SK-N-SH treated with all-trans-retinoic acid at 6 μM for 48 hours (cell line): ENCODE measurements at regions not wholly inside any gene's neighbourhood (a gene's known extent, or its start where the extent isn't known, plus 50 kb on each side); places are given as distances from the start of the nearest gene placed in this dataset.

Experiments
- ATAC-seq: fragments of 200-7000 bp; cut with Tn5 transposase; 3 replicates; pipeline ENCODE4 v1.9.1; 2020; ENCODE audit warnings: mild to moderate bottlenecking, moderate library complexity
- BACH2 ChIP-seq: fragments of 250-450 bp; sonication (Bioruptor Pico); IDR thresholded peaks from 2 replicates; pipeline ENCODE4 v1.9.0; 2021; ENCODE audit warnings: mild to moderate bottlenecking, borderline replicate concordance
- CREB5 ChIP-seq: fragments of 250-450 bp; sonication (Bioruptor Pico); IDR thresholded peaks from 2 replicates; pipeline ENCODE4 v1.5.1; 2020; ENCODE audit warnings: low read depth, mild to moderate bottlenecking, moderate library complexity
- CSDC2 ChIP-seq: fragments of 250-450 bp; sonication (Bioruptor Pico); IDR thresholded peaks from 2 replicates; pipeline ENCODE4 v1.5.0; 2020; ENCODE audit warnings: mild to moderate bottlenecking, moderate library complexity
- CSRNP3 ChIP-seq: fragments of 250-450 bp; sonication (Bioruptor Pico); IDR thresholded peaks from 2 replicates; pipeline ENCODE4 v1.5.1; 2021; ENCODE audit warnings: mild to moderate bottlenecking, moderate library complexity
- GLIS3 ChIP-seq: fragments of 250-450 bp; sonication (Bioruptor Pico); IDR thresholded peaks from 2 replicates; pipeline ENCODE4 v1.5.0; 2020; ENCODE audit warnings: mild to moderate bottlenecking, moderate library complexity
- OSR1 ChIP-seq: fragments of 250-450 bp; sonication (Bioruptor Pico); IDR thresholded peaks from 2 replicates; pipeline ENCODE4 v1.8.0; 2022; ENCODE audit warnings: moderate library complexity, mild to moderate bottlenecking, inconsistent platforms
- POU6F1 ChIP-seq: fragments of 250-450 bp; sonication (Bioruptor Pico); IDR thresholded peaks from 2 replicates; pipeline ENCODE4 v1.8.0; 2021; ENCODE audit warnings: low read depth, mild to moderate bottlenecking, moderate library complexity, borderline replicate concordance
- PPARA ChIP-seq: fragments of 250-450 bp; sonication (Bioruptor Pico); IDR thresholded peaks from 2 replicates; pipeline ENCODE4 v1.5.0; 2020; ENCODE audit warnings: mild to moderate bottlenecking, borderline replicate concordance
- RARB ChIP-seq: fragments of 250-450 bp; sonication (Bioruptor Pico); IDR thresholded peaks from 2 replicates; pipeline ENCODE4 v1.8.0; 2021; ENCODE audit warnings: mild to moderate bottlenecking, moderate library complexity
- SNAI2 ChIP-seq: fragments of 250-450 bp; sonication (Bioruptor Pico); IDR thresholded peaks from 2 replicates; pipeline ENCODE4 v1.5.0; 2020; ENCODE audit warnings: mild to moderate bottlenecking, moderate library complexity
- TCF4 ChIP-seq: fragments of 250-450 bp; sonication (Bioruptor Pico); IDR thresholded peaks from 2 replicates; pipeline ENCODE4 v1.8.0; 2021; ENCODE audit warnings: mild to moderate bottlenecking, moderate library complexity, borderline replicate concordance
- TOX ChIP-seq: fragments of 250-450 bp; sonication (Bioruptor Pico); IDR thresholded peaks from 2 replicates; pipeline ENCODE4 v1.8.0; 2021; ENCODE audit warnings: mild to moderate bottlenecking, moderate library complexity, borderline replicate concordance
- TSHZ2 ChIP-seq: fragments of 250-450 bp; sonication (Bioruptor Pico); IDR thresholded peaks from 2 replicates; pipeline ENCODE4 v1.5.0; 2020; ENCODE audit warnings: mild to moderate bottlenecking, moderate library complexity
- ZC3H10 ChIP-seq: fragments of 250-450 bp; sonication (Bioruptor Pico); IDR thresholded peaks from 2 replicates; pipeline ENCODE4 v1.5.1; 2021; ENCODE audit warnings: mild to moderate bottlenecking, moderate library complexity
- ZNF565 ChIP-seq: fragments of 450-650 bp; formaldehyde crosslinking; conservative IDR thresholded peaks from 2 replicates; pipeline ENCODE4 v1.5.0; 2020; ENCODE audit warnings: low read depth, mild to moderate bottlenecking, moderate library complexity
- ZNF70 ChIP-seq: fragments of 450-650 bp; formaldehyde crosslinking; IDR thresholded peaks from 2 replicates; pipeline ENCODE4 v1.5.0; 2020; ENCODE audit warnings: mild to moderate bottlenecking, moderate library complexity
- ZNF8 ChIP-seq: fragments of 450-650 bp; formaldehyde crosslinking; IDR thresholded peaks from 2 replicates; pipeline ENCODE4 v1.5.0; 2020; ENCODE audit warnings: mild to moderate bottlenecking, moderate library complexity

- peak; percentile 62 for ATAC-seq
- TF ChIP-seq BACH2 (CRISPR knock-in tag), result no peak
- no peak for TF ChIP-seq PPARA (CRISPR knock-in tag)
- no peak for TF ChIP-seq CREB5
- TF ChIP-seq, all 23 proteins: peak for 0
Measured at GRCh38 chr2:43158259-43158880, 68.0 kb downstream of the ZFP36L2 start.

GRCh38 chr2:43157506-43158246 lies 68.7 kb downstream of the ZFP36L2 start:
- ATAC-seq, result peak; percentile 3; the same call in 1 of the 3 replicates
- no peak for TF ChIP-seq CSDC2
- no peak for TF ChIP-seq TOX (CRISPR knock-in tag)
- no peak for TF ChIP-seq OSR1 (CRISPR knock-in tag)
- TF ChIP-seq ZC3H10, result no peak
- TF ChIP-seq ZNF70 (CRISPR knock-in tag), result no peak
- TF ChIP-seq ZNF565, result no peak
- no peak for TF ChIP-seq TSHZ2 (CRISPR knock-in tag)
- no peak for TF ChIP-seq POU6F1
- TF ChIP-seq CREB5, result no peak
- no peak for TF ChIP-seq SNAI2 (CRISPR knock-in tag)

- ATAC-seq, result no peak
- no peak for TF ChIP-seq RARB (CRISPR knock-in tag)
Measured at GRCh38 chr2:43155851-43156411, 70.5 kb downstream of the ZFP36L2 start.

GRCh38 chr2:43154685-43155084 lies 71.7 kb downstream of the ZFP36L2 start:
- ATAC-seq, result no peak
- no peak for TF ChIP-seq ZNF8 (CRISPR knock-in tag)
- no peak for TF ChIP-seq GLIS3 (CRISPR knock-in tag)
- no peak for TF ChIP-seq BACH2 (CRISPR knock-in tag)
- TF ChIP-seq ZNF70 (CRISPR knock-in tag), result no peak
- no peak for TF ChIP-seq TCF4 (CRISPR knock-in tag)
- TF ChIP-seq PPARA (CRISPR knock-in tag), result no peak
- no peak for TF ChIP-seq SNAI2 (CRISPR knock-in tag)
- TF ChIP-seq TOX (CRISPR knock-in tag), result no peak
- TF ChIP-seq ZC3H10, result no peak
- no peak for TF ChIP-seq CREB5
- TF ChIP-seq CSRNP3 (CRISPR knock-in tag), result no peak
